Islet of Langerhans (tissue), 1 donor: ENCODE measurements at regions not wholly inside any gene's neighbourhood (a gene's known extent, or its start where the extent isn't known, plus 50 kb on each side); places are given as distances from the start of the nearest gene placed in this dataset.

Experiments
- FAIRE-seq: peaks from one replicate; lab custom pipeline; 2011; peaks lifted over from hg19 to GRCh38; lab: Jason Lieb, UNC

- no peak for FAIRE-seq
Measured at GRCh38 chr15:85847031-85847430, 52.3 kb upstream of the KLHL25 start.

DNA sequence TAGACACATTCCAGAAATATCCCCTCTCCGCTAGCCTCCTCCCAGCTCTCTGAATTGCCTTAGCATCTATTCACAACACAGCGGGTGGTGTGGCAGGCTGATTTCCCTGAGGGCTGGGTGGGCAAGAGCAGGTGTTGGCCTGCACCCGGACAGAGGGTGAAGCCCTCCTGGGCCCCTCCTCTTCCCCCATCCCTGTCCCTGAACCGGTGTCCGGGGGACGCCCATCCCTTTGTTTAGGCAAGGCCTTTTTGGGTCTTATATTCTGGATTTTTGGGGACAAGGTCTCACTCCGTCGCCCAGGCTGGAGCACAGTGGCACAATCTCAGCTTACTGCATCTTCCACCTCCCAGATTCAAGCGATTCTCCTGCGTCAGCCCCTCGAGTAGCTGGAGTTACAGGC lies 55.2 kb upstream of the KLHL25 start:
- FAIRE-seq: no peak

GRCh38 chr15:85852969-85853368 lies 58.2 kb upstream of the KLHL25 start:
- FAIRE-seq: no peak

- no peak for FAIRE-seq
Measured at GRCh38 chr15:85854345-85855097, 59.8 kb upstream of the KLHL25 start.

- FAIRE-seq: no peak
Measured at GRCh38 chr15:85858586-85859375, 64.1 kb upstream of the KLHL25 start.

- FAIRE-seq: no peak
Measured at GRCh38 chr15:85859671-85860070, 64.9 kb upstream of the KLHL25 start.

DNA sequence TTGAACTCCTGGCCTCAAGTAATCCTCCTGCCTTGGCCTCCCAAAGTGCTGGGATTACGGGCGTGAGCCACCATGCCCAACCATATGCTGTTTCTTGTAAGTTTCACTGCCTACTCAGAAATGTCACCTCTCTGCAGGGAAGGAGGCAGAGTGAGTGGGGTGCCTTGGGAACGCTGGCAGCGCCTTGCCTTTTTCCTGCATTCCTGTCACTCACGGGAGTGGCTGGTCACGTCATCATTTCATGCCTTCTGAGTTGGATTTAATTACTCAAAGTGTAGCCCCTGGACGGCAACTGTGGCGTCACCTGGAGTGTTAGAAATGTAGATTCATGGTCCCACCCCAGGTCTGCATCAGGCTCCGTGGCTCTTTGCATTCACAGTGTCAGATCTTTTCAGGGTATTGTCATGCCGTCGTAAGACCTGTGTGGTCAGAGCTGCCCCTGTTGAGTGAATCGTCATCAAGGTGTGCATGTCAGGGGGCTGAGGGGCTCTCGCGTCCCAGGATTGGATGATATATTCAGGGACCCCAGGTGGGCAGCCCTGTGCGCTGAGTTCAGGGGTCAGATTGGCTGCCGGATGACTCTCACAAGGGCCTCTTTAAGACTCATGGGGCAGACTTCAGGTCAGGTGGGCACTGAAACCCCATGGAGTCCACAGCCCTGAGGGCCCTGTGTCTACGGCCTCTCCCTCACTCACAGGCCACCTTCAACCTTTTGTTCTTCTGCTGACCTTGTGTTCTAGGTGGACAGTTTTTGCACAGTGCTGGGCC lies 65.9 kb upstream of the KLHL25 start:
- FAIRE-seq: no peak

GRCh38 chr15:85865070-85865684 lies 70.5 kb upstream of the KLHL25 start:
- FAIRE-seq: no peak

DNA sequence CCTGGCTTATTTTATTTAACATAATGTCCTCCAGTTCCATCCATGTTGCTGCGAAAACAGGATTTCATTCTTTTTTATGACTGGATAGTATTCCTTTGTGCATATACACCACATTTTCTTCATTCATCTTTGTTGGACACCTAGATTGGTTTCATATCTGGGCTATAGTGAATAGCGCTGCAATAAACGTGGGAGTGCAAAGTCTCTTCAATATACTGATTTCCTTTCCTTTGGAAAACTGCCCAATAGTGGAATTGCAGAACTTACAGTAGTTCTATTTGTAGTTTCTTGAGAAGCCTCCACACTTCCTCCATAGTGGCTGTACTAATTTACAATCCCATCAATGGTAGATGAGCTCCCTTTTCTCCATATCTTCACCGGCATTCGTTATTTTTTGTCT lies 72.5 kb upstream of the KLHL25 start:
- FAIRE-seq: no peak

DNA sequence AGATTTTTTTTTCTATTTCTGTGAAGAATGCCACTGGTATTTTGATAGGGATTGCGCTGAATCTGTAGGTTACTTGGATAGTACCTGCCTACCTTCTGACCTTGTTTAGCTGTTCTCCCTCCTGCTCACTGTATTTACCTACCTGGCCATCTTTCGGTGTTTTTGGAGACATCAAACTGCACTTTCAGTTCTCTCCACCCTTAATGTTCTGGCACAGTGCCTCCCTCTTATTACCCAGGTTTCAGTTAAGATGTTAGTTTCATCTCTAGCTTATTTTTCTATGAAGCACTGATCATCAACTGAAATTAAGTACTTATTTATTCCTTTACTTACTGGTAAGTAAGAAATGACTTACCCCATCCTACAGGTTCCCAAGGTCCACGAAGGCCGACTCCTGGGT lies 74.4 kb upstream of the KLHL25 start:
- no peak for FAIRE-seq

GRCh38 chr15:85870216-85871014 lies 75.7 kb upstream of the KLHL25 start:
- no peak for FAIRE-seq

DNA sequence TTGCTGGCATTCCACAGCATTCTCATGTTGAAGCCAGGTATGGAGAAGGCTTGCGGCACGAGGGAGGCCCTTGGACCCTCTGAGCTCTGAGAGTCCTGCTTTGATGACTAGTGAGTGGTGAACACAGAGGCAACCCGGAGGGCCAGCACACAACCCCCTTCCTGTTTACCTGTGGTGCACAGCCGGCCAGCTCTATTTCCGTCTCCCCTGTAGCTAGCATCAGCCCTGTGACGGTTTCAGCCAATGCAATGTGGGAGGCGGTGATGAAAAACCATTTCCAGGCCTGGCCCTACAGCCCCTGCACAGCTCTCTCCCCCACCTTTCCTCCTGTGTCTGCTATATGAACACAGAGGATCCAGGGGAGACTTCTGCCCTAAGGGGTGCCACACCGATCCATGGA lies 76.8 kb upstream of the KLHL25 start:
- FAIRE-seq: no peak

- FAIRE-seq: no peak
Measured at GRCh38 chr15:85872125-85872524, 77.4 kb upstream of the KLHL25 start.

GRCh38 chr15:85874236-85874635 lies 79.5 kb upstream of the KLHL25 start:
- no peak for FAIRE-seq

DNA sequence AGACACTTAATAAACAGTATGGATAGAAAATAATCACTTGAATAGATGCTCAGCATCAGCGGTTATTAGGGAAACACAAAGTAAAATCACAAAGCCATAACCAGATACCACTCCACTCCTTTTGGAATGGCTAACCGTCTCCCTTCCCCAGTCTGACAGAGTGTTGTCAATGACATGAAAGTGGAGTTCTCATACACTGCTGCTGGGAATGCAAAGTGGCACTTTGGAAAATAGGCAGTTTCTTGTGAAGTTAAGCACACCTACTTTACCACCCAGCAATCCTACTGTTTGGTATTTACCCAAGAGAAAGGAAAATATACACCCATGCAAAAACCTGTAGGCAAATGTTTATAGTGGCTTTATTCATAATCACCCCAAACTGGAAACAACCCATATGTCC lies 81.0 kb upstream of the KLHL25 start:
- no peak for FAIRE-seq

DNA sequence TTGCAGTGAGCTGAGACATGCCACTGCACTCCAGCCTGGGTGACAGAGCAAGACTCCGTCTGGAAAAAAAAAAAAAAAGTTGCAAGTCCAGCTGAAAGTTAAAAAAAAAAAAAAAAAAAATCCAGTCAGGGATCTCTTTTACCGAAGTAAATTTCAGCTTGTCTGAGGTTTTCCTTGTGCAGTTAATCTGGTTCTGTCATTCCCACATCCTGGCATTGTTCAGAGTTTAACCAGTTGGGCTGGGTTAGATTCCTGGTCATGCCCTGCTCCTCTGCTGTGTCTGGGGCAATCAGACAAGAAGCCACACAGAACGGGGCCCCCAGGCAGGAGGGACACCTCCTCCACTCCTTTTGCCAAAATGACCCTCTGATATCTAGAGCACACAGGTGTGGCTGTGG lies 84.1 kb upstream of the KLHL25 start:
- FAIRE-seq: no peak

DNA sequence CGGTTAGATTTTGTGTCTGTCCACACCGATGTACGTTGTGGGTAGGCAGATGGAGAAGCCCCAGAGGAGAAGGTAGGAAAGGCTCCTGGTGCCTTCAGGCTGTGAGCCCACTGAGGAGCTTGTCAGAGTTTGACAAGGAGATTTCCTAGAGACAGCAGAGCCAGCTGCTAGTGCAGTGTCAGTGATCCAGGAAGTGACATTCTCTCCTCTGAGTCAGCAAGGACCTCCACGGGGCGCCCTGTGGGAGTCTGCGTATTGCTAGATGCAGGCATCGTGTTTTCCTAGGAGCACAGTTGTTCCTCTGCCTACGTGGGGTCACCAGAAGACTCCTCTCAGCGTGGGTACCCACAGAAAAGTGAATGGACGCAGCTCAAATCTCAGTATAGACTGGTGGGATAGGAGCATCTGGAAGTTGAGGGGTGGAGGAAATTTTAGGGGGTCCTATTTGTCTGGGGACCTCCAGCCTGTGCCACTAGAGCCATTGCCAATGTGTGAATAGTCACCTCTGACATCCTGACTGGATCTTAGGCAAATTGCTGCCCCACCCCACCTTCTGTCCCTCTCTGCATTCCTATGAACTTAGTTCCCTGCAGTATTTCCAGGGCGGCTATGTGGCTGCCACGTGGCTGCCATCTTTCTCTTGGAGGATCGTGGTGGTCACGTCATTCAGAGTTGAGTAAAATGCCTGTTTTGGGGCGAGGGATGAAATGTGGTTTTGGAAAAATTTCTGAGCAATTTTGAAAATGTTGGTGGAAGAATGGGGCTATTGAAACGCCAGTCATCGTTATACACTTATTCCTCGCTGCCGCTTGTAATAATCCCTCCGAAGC lies 84.8 kb upstream of the KLHL25 start:
- FAIRE-seq: no peak

- no peak for FAIRE-seq
Measured at GRCh38 chr15:85880501-85881190, 85.9 kb upstream of the KLHL25 start.

DNA sequence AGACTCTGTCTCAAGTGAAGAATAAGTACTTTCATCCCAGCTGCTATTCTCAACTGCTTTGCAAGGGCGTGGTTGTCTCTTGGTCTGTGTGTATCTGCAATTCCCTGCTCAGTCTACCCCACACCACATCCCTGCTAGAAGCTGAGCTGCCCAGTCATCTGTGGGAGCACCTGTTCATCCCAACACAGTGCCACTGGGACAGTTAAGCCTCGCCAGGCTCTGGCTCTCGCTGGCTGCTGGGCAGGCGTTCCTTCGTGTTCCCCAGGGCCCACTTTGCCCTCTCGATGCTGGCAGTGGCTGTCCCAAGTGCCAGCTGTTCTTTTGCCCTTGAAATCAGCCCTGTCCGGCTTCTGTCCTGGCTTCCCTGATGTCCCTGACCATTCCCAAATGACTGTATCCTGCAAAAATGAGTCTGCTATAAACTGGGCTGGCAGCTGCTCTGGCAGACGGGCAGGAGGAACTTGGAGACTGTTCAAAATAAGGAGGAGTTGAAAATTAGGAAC lies 91.6 kb upstream of the KLHL25 start:
- no peak for FAIRE-seq
